Activated CD4-positive, CD25-positive, alpha-beta regulatory T cell (primary cell): ENCODE measurements at regions not wholly inside any gene's neighbourhood (a gene's known extent, or its start where the extent isn't known, plus 50 kb on each side); places are given as distances from the start of the nearest gene placed in this dataset.
"Not testable (repeated sequence)": the region's sequence is repeated elsewhere in the genome, so short reads cannot be mapped to it uniquely, and the experiment has no call there.

ENCODE experiments used
- DNase-seq, 4 experiments: peaks; one replicate each; lab custom pipeline; 2025; lab: John Stamatoyannopoulos, UW

DNA sequence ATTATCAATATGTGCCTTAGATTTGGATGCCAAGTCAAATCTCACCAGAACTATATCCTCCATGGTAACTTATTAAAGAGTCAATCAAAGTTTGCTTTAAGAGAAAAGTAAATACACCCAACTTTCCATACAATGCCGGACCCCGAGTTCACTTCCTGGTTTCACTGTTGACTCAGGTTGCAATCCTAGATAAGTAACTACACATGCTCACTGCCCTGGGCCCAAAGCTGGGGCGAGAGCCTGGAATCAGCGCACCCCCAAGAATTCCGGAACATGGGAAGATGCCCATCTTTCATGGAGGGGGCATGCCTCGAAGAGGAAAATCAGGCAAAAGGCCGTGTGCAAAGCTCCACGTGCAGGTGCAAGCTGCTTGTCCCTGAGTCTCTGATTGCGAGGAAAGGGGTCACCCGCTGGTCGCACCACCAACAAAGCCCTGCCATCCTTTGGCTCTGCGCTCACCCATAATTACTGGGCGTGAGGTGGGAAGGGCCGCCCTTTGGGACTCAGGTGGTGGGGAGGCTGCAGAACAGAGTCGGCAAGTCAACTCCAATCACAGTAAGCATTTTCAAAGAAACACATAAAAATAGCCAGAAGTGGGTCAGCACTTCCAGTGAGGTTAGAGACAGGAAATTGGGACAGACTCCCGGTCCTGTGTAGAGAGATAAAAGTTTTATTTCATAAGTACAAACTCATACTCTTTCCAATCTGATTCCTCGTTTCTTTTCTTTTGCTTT is 167.7 kb downstream of the TOMM20 start:
- no peak for DNase-seq

DNA sequence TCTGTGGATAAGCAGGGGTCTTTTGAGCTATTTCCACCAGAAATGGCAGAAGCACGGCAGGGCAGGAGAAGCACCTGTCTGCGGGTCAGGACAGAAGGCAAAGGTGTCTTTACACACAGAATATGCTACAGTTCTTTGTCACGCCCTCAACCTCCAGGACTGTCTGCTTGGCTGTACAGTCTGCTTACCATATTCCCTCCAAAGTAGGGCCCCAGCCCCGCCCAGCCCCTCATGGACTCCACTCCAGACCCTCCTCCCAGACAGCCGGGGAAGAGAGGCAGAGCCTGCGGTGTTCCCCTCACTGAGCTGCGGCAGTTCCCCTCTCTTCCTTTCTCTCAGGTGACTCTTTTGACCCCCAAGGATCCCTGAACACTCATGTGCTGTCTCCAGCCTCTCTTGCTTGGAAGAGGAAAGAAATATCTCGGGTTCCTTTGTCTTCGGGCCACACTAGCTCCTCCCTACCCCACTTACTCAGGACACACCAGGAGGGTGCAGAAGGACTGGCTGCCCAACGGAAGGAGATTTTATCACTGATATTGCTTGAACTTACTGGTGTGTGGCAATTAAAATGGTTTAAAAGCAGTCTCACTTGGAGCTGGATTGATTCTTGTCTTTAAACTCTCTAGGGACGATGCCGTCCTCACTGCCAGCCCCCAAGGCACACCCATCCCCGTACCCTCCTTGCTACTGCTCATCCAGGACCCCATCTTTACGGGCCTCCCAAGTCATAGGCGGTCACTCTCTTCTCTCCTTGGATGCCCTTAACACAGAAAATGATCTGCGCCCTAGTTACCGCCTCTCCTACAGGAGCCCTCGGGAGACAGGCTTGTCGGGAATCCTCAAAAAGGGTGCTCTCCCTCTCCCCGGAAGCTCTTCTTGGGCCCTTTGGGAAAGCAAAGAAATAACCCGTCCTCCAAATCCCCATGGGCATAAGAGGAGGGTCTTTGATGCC is 169.7 kb downstream of the TOMM20 start:
- no peak for DNase-seq

DNA sequence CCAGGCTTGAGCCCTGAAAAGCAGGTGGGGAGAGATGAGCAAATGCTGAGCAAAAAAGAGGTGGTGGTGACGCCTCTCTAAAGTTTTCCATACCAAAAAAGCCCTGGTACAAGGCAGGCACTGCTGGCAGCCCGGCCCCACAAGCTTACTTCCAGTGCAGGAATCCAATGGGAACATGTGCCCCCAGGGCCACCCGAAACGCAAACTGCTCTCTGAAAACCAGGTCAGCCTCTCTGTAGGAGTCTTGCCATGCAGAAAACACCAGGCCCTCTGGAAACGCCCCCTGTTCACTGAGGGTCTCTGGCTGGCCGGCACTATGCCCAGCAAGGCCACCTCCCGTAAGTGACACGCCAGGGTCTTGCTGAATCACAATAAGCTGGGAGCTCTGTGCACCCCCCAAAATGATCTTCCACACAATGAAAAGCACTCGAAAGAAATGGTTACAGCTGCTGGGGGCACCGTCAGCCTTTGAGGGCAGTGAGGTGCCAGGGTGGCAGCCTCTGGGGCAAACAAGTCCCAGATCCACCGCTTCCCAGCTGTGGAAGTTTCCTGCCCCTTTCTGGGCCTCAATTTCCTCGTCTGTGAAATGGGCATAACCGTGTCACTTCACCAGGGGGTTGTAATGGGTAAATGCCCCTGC is 170.5 kb downstream of the TOMM20 start:
- no peak for DNase-seq

DNA sequence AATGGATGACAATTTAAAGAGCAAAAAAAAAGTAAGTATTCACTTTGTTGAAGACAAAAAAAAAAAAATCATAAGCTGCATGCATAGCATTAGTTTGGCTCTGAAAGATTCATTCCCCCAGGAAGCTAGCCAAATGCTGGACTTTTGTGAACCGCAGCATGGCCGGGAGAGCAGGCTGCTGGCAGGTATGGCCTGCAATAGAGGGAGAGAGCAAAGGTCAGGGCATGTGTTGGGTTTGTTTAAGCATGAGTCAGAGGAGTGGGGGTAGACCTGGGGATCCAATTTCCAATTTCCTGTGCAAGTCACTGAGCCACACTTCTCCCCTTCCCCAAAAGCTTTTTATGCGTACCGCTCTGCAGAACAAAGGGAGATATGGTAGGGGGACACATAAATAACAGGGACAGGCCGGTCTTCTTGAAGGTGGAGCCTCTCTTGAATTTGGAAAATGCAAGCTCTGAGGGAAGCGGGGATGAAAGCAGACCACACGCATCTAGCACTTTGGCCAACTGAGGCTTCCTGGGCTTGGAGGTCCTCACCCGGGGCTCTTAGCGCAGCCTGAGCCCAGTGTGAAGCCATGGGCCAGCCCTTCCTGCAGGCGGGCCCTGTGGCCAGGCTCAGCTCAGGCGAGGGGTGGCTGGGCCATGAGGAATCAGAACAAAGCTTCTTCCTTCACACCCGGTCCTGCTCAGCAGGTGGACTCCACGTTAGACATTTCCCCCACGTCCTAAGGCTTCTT is 171.1 kb downstream of the TOMM20 start:
- no peak for DNase-seq

DNA sequence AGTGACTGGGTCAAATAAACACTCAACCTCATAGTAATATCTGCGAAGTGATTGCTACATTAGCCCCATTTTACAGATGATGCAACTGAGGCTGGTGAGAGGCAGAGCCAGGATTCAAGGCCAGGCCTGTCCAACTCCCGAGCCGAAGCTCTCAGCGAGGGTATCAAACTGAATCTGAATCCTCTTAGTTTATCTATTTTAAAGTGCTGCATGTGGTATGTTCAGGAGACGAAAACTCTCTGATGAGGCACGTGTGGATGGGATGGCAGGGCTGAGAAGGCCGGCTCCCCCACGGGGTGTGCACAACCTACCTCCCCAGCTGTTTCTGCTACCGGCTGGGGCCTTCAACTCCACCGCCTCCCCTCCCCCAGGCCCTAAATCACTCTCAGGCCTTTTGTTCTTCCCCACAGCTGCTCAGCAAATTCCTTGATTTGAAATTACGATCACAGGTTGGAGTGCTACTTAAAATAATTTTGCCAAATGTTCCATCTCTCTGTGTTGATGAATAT is 171.8 kb downstream of the TOMM20 start:
- no peak for DNase-seq

DNA sequence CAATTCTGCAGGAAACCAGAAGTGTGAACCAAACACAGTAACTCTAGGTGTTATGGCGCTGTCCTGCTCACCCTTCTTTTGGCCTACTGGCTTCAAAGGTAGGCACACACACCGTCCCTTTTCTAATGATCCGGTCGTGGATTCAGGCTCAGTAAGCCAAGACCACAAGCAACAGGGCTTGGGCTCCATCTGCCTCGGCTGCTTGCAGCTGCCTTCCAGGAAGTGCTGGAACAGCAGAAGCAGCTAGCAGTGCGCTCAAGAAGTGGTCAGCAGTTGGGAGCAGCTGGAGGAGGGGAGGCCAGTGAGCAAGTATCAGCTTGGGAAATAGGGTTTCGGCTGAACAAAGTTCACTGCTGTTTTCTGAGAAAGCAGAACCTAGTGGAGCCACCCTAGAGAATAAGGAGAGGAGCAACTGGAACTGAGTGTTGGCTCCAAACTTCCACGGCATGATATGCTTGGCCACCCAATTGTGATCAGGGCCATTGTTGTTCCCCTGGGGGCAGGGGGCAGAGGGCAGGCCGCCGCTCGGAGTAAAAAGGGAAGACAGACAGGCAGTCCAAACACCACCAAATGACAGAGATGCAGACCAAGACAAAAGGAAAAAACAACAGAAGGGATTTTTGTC is 173.4 kb downstream of the TOMM20 start:
- DNase-seq, result no peak

DNA sequence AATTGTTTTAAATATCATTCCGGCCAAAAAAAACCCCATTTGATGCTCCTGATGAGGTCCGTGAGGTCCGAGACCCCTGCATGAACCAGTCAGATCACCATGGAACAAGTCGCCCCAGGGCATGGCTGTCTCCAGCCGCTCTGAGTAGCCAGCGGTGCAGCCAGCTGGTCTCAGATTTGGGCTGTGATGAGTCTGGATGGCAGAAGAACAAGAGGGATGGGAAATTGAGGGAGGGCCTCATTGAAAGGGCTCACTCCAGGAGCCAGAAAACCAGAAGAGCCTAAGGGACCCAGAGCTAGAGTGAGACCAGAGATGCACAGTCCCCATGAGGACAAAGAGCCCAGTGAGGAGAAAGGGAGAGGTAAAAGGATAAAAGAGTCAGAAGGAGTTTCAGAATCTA is 174.0 kb downstream of the TOMM20 start:
- no peak for DNase-seq

DNA sequence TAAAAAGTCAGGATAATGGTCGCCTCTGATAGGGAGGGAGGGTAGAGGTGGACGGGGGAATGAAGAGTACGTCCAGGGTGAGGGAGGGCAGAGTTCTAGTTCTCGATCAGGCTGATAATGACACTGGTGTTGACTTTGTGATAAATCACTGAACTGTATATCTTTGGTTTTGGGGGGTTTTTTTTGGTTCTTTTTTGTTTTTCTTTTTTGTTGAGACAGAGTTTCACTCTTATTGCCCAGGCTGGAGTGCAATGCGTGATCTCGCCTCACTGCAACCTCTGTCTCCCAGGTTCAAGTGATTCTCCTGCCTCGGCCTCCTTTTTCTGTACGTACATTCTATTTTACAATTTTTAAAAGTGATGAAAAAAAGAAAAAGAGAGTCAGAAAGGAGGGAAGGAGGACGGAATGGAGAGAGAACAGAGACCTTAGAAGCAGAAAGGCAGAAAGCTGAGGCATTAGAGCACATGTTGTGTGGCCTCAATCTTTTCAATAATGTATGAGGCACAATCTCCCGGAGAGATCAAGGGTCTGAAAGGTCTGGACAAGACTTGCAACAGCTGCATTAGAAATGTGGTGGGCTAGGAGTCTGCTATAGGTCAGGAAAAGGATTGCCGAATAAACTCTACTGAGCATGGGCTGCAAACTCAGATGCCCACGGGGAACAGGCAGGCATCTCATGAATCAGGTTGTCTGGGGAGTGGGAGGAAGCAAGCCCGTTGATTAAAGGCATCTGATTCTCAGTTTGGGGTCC is 174.8 kb downstream of the TOMM20 start:
- no peak for DNase-seq

DNA sequence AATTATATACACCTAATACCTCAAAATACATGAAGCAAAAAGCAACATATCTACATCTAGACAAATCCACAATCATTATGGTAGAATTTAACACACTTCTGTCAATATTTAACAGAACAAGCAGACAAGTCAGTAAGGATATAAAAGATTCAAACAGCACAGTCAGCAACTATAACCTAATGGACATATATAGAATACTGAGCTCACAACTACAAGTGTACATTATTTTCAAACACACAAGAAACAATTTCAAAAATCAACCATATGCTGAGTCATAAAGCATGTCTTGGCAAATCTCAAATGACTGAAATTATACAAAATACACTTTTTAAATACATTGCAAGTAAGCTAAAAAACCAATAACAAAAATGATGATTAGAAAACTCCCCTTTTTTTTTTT is 178.0 kb downstream of the TOMM20 start:
- no peak for DNase-seq

DNA sequence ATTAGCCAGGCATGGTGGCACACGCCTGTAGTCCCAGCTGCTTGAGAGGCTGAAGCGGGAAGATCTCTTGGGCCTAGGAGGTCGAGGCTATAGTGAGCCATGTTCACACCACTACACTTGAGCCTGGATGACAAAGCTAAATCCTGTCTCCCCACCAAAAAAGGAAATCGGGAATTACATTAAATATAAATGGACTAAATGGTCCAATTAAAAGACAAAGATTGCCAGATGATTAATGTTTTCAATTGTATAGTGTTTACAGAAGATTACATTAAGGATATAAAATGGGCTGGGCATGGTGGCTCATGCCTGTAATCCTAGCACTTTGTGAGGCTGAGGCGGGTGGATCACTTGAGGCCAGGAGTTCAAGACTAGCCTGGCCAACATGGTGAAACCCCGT is 179.1 kb downstream of the TOMM20 start:
- not testable (repeated sequence) for DNase-seq

DNA sequence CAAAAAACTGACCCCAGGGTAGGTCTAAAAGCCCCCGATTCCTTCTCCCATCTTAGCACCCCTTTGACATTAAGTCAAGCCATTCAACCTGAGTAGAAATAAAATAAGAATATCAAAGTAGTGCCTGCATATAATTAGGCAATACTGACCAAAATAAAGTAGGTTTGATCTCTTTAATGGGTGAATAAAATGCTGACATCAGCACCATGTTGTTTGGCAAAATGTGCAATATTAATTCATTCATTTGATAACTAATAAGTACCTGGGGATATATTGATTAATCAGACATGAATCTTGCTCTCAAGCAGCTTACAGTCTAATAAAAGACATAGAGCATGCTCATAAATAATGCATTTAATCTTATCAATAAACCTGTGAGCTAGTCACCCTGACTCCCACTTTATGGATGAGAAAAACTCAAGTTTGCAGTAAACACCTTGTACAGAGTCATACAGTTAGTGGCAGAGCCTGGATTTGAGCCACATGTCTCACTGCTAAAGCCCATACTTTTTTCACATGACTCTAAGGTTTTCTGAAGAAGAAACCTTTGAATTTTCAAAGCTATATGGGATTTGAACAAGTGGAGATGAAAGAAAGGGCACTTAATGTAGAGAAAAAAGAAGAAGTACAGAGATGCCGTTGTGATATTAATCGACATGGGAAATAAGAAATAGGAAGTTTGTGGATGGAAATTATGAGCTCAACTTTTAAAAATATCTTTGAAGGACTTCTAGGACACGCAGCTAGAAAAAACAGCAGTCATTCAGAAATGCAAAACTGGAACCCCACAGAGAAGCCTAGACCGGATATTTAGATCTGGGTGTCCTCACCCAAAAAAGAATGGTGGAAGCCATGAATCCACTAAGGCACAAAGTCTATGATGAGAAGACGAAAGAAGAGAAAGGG is 183.9 kb downstream of the TOMM20 start:
- no peak for DNase-seq

DNA sequence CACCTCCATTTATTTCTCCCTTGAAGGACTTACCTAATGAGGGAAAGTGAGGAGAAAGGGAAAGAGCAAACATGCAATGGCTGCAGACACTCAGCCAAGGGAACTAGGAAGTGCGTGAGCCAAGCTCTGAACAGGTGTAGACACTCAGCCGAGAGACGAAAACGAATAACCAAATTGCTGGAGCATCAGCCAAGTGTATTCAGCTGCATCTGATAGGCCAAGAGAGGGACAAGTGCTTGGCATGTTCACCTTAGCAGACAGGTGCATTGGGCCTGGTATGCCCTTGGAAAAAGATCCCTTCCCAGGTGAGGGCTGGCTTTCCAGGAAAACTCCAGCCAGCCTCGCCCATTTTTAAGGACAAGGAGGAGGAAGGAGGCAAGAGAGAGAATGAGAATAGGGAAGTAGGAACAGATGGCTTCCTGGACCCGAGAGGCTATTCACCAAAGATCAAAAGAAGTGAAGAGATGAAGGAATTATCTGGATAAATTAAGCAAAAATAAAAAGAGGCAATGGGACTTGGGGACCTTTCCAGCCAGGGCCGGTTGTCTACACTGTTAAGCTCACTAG is 184.7 kb downstream of the TOMM20 start:
- DNase-seq, result no peak

DNA sequence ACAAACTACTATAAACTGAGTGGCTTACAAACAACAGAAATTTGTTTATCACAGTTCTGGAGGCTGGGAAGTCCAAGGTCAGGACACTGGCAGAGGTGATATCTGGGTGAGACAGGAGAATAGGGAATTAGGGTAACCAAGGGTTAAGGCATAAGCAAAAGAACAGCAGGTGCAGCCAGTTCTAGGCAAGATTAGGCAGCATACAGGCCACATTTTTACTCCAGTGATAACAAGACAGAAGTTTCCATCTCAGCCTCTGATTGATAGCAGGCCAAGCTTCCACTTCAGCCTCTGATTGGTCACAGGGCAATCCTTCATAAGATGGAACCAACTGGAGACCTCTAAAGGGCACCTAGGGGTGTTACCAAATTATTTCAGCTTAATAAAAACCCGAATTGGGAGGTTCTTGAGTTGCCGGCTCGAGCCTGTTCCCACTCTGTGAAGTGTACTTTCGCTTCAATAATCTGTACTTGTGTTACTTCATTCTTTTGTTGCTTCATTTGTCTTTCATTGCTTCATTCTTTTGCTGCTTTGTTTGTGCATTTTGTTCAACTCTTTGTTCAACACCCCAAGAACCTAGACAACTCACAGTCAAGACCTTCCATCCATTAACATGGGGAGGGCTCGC is 185.6 kb downstream of the TOMM20 start:
- no peak for DNase-seq

DNA sequence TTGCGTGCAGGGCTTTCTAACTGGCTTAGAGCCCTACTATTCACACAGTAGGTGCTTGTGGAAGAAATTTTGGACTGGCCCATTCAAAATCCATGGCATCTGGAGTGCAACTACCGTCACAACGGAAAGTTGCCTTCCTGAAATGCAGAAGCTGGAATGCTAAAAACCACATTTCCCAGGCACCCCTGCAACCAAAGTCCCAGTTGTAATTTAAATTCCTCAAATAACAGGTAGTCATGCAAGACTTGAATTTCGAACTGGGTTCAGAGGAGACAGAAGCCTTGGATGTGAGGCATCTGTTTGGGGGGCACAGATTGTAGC is 186.7 kb downstream of the TOMM20 start:
- DNase-seq, result no peak

DNA sequence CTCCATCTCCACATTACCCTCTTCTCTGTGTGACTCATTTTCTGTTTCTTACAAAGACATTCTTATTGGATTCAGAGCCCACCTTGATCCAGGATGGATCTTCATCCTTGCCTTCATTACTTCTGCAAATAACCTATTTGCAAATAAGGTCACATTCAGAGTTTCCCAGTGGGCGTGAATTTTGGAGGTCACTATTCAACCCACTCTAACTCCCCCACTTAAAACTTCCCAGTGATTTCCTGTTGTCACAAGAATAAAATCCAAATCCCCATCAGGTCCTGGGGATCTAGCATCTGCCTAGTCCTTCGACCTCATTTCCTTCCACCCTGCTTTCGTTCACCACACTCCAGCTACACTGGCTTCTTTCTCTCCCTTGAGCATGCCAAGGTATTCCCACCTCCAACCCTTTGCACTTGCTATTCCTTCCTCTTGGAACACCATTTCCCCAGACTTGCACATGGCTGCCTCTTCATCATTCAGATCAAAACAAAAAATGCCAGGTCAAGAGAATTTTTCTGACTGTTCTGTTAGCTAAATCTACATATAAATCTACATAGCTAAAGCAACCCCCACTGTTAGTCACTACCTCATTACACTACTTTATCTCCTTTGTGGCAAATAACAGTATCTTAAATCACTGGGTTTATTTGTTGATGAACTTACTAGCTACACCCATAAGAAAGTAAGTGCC is 187.2 kb downstream of the TOMM20 start:
- DNase-seq, result no peak

DNA sequence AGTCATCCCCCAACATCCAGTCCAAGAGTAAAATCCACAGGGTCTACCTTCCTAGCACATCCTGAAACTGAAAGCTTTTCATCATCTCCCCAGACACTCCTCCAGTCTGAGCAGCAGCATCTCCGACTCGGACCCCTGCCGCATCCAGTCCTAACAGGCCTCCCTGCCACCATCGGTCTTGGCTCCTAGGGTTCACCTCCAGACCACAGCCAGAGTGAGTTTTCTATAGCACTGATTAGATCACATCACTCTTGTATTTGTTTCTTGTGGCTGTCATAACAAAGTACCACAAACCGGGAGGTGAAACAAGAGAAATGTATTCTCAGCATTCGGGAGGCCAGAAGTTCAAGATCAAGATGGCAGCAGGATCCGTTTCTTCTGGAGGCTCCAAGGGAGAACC is 187.8 kb downstream of the TOMM20 start:
- DNase-seq, result no peak

DNA sequence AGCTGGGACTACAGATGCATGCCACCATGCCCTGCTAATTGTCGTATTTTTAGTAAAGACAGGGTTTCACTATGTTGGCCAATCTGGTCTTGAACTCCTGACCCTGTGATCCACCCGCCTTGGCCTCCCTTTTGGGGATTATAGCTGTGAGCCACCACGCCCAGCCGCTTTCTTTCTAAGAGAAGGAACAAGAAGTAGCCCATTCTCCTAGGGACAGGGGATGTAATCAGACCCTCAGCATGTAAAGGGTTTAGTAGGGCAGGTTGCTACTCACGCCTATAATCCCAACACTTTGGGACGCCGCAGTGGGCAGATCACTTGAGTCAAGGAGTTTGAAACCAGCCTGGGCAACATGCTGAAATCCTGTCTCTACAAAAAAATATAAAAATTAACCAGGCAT is 189.7 kb downstream of the TOMM20 start:
- no peak for DNase-seq

DNA sequence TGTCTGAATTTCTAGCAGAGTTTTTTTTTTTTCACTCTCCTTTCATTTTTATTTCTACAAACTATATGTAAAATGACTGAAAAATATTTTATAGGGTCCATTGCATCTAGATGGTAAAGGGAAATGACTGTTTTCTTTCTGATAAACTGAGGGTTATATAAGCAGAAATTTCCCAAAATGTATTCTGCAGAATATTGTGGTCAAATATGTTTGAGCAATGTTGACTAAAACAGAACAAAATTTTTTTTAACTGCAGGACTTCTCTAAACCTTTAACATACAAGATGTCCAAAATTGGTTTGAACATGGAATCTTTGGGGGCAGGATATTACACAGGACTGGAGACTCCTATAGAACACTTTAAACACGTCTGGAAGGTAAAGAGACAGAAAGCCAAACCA is 190.5 kb downstream of the TOMM20 start:
- DNase-seq, result no peak
